GM12864 (cell line): ENCODE measurements at regions not wholly inside any gene's neighbourhood (a gene's known extent, or its start where the extent isn't known, plus 50 kb on each side); places are given as distances from the start of the nearest gene placed in this dataset.

Source experiments
- DNase-seq: peaks from one replicate; pipeline ENCODE4 v3.0.0-alpha.2; 2011; ENCODE audit warnings: low read depth
- H3K4me3 ChIP-seq: 2 replicates; pipeline ENCODE4 v1.5.1; 2011; ENCODE audit warnings: mild to moderate bottlenecking, low read depth, low read length, control low read depth
- TF ChIP-seq, protein P1 (sequence below): IDR thresholded peaks from 2 replicates; pipeline ENCODE4 v1.5.1; 2011; ENCODE audit warnings: low read depth, mild to moderate bottlenecking, moderate library complexity, low read length, control low read depth, inconsistent platforms; ENCODE audit errors: missing control alignments

DNA sequence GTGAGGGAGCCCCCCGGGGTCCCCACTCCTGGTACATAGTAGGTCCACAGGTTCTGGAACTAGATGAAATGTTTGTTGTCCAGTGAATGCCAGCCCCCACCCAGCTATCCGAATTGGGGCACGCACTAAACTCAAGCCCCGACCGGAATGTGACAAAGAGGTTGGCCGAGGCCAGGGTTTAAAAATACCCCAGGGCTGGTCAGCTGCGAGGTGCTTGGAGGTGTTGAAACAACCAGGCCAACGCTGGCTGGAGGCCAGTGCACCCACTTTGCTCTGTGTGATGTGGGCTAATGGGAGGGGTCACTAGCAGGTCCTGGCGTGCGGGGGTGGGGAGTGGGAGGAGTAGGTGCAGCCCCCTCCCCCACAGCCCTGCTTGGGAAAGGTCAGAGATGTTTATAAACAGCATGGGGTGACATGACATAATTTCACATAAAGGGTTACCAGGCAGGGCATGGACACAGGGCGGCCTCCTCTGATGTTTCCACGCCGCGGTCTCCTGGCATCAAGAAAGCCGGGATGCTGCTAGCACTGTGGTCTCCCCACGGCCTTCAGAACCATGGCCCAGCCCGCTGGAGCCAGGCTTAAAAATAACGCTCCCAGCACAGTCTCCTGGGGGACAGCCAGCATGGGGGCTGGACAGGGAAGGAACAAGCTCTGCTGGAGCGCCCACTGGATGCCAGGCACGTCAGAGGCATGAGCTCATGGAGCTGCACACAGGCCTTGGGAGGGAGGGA, 111.2 kb upstream of the PTPN1 start:
- TF ChIP-seq, protein P1, sequence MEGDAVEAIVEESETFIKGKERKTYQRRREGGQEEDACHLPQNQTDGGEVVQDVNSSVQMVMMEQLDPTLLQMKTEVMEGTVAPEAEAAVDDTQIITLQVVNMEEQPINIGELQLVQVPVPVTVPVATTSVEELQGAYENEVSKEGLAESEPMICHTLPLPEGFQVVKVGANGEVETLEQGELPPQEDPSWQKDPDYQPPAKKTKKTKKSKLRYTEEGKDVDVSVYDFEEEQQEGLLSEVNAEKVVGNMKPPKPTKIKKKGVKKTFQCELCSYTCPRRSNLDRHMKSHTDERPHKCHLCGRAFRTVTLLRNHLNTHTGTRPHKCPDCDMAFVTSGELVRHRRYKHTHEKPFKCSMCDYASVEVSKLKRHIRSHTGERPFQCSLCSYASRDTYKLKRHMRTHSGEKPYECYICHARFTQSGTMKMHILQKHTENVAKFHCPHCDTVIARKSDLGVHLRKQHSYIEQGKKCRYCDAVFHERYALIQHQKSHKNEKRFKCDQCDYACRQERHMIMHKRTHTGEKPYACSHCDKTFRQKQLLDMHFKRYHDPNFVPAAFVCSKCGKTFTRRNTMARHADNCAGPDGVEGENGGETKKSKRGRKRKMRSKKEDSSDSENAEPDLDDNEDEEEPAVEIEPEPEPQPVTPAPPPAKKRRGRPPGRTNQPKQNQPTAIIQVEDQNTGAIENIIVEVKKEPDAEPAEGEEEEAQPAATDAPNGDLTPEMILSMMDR, result no peak
- no peak for DNase-seq
- H3K4me3 ChIP-seq, result no peak overlapping the region

DNA sequence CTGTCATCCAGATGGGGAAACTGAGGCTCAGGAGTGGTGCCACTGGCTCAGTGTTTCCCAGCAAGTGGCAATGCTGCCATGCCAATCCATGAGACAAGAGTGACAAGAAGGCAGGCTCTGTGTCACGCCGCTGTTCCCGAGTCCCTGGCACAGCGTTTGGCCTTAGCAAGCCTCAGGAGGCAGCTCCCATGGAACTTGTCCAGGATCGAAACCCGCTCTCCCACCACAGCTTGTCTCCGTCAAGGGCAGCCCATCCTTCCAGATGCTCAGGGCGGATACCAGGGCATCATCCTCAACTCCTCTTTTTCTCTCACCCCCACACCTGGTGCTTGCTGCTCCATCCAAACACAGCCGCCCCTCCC, 110.6 kb upstream of the PTPN1 start:
- DNase-seq, result no peak
- TF ChIP-seq, protein P1, result no peak
- no peak overlapping the region for H3K4me3 ChIP-seq

- DNase-seq, result no peak
- TF ChIP-seq, protein P1, result no peak
- H3K4me3 ChIP-seq, result no peak overlapping the region
Measured at GRCh38 chr20:50399917-50400704, 110.1 kb upstream of the PTPN1 start.

DNA sequence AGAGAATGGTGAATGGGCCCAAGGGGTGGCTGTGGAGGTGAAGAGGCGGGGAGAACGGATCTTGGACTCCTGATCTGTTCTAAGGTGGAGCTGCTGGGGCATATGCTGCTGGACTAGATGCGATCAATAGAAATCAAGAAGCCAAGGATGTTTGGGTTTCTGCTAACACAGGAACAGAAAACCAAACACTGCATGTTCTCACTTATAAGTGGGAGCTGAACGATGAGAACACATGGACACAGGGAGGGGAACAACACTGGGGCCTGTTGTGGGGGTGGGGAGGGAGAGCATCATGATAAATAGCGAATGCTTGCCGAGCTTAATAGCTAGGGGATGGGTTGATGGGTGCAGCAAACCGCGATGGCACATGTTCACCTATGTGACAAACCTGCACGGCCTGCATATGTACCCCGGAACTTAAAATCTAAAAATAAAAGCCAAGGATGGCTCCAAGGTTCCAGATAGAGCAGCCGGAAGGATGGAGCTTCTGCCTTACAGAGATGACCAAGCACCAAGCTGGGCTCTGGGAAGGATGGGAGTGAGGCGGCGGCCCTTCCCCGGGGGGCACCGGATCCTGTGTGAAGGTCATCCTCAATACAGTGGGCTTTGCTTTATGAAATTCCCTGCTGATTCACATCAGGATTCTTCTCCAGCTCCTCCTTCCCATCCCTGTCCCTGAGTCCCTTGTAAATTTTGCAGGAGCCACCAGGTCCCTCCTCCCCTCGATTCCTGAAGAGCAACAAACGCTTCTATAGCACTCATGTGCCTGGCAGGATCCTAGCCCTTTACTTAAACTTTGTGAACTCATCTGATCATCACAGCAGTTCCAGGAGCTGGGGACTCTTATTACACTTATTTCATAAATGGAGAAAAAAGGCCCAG, 109.2 kb upstream of the PTPN1 start:
- no peak overlapping the region for H3K4me3 ChIP-seq
- no peak for DNase-seq
- TF ChIP-seq, protein P1, result no peak

- H3K4me3 ChIP-seq, result no peak overlapping the region
- DNase-seq, result no peak
- TF ChIP-seq, protein P1, result no peak
Measured at GRCh38 chr20:50401587-50402418, 108.4 kb upstream of the PTPN1 start.
